Left lung (tissue), 4 donors: ENCODE measurements at regions not wholly inside any gene's neighbourhood (a gene's known extent, or its start where the extent isn't known, plus 50 kb on each side); places are given as distances from the start of the nearest gene placed in this dataset.

ENCODE experiments used
- ATAC-seq: fragments of 200-7000 bp; cut with Tn5 transposase; one replicate; pipeline ENCODE4 v1.9.1; 2020; ENCODE audit warnings: moderate library complexity
- DNase-seq, 4 donors: peaks; one replicate each; pipeline ENCODE4 v3.0.0-alpha.2; 2013 to 2020
- H3K27ac ChIP-seq, 2 donors: fragments of 200-600 bp; sonication (generic) in 1 of 2; one replicate each; pipeline versions ENCODE4 v1.5.0 to v1.8.0; 2020 to 2021
- H3K27me3 ChIP-seq, 2 donors: fragments of 200-600 bp; sonication (generic) in 1 of 2; one replicate each; pipeline versions ENCODE4 v1.5.0 to v1.8.0; 2020 to 2021
- H3K36me3 ChIP-seq, 2 donors: fragments of 200-600 bp; sonication (generic) in 1 of 2; one replicate each; pipeline versions ENCODE4 v1.5.0 to v1.8.0; 2020 to 2021
- H3K4me1 ChIP-seq, 2 donors: fragments of 200-600 bp; one replicate each; pipeline ENCODE4 v1.8.0; 2021
- H3K4me3 ChIP-seq, 2 donors: fragments of 200-600 bp; sonication (generic) in 1 of 2; one replicate each; pipeline versions ENCODE4 v1.5.0 to v1.8.0; 2020 to 2021; ENCODE audit warnings: mild to moderate bottlenecking in 1 of 2
- H3K9me3 ChIP-seq, 2 donors: fragments of 200-600 bp; sonication (generic) in 1 of 2; one replicate each; pipeline versions ENCODE4 v1.5.0 to v1.8.0; 2020 to 2021
- intact Hi-C, 2 donors: fragments of 100-400 bp; cut with DNase I; formaldehyde crosslinking; loops; one replicate each; pipeline versions ENCODE4 v1.11.2 to v1.14.2; 2022
- TF ChIP-seq, protein P1 (sequence below), 2 donors: fragments of 200-600 bp; sonication (generic) in 1 of 2; IDR thresholded peaks; one replicate each; pipeline versions ENCODE4 v1.5.0 to v1.8.0; 2021; ENCODE audit warnings: antibody characterized with exemption in 2 of 2
- donor health status: DM: no; HTN: yes; CAD: no.
- donor health status: DM: no; HTN: no; CAD: no.

DNA sequence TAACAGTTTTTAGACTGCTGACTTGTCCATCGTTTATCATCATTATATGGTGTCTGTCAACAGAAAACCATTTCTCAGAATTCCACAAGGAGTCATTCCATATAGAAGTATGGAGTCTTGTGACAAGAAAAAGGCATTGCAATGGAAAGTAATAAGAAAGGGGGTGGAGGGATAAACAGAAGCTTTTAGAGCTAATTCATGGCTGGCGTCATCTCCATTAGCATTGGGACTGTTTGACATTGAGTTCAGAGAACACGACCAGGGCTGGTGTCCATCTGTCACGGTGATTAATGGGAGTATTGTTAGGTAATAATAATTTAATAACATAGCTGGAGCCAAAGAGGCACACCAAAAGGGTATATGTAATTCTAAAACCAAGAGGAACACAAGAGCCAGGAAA lies 101.9 kb upstream of the SFRP2 start:
- TF ChIP-seq, protein P1, sequence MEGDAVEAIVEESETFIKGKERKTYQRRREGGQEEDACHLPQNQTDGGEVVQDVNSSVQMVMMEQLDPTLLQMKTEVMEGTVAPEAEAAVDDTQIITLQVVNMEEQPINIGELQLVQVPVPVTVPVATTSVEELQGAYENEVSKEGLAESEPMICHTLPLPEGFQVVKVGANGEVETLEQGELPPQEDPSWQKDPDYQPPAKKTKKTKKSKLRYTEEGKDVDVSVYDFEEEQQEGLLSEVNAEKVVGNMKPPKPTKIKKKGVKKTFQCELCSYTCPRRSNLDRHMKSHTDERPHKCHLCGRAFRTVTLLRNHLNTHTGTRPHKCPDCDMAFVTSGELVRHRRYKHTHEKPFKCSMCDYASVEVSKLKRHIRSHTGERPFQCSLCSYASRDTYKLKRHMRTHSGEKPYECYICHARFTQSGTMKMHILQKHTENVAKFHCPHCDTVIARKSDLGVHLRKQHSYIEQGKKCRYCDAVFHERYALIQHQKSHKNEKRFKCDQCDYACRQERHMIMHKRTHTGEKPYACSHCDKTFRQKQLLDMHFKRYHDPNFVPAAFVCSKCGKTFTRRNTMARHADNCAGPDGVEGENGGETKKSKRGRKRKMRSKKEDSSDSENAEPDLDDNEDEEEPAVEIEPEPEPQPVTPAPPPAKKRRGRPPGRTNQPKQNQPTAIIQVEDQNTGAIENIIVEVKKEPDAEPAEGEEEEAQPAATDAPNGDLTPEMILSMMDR (IDR thresholded peaks at IDR 0.05): no peak
- Histone ChIP-seq H3K27me3 (no peaks in the 10 kb centered on the region), H3K27ac (no peak overlapping the region), H3K4me3 (no peak overlapping the region), H3K36me3 (no peaks in the 10 kb centered on the region), H3K9me3 (no peaks in the 10 kb centered on the region), H3K4me1 (no peaks in the 10 kb centered on the region)
- DNase-seq (no peak), ATAC-seq (no peak)
- intact Hi-C loops: no loop called here

DNA sequence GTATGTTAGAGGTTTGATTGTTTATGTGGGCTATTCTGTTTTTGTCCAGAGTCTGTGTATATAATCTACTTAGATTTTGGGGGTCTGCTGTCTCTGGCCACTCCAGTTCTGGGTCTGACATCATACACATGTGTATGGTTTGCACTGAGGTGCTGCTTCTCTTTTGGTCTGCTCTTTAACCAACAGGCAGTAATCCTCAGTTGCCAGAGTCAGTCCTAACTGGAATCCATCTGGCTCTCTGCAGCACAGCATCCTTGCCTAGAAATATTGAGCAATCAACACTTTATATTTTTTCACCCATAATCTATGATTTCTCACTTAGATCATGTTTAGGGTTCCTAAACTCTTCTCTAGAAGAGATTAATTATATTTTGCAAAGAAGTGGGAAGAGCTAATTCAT lies 98.3 kb upstream of the SFRP2 start:
- TF ChIP-seq, protein P1 (IDR thresholded peaks at IDR 0.05): no peak
- no peaks in the 10 kb centered on the region for H3K36me3 ChIP-seq
- H3K9me3 ChIP-seq: no peaks in the 10 kb centered on the region
- ATAC-seq (peak; percentile 30), DNase-seq (no peak)
- intact Hi-C loops: no loop called here
- H3K27ac ChIP-seq: no peak overlapping the region
- H3K4me1 ChIP-seq: no peaks in the 10 kb centered on the region
- H3K27me3 ChIP-seq: no peaks in the 10 kb centered on the region
- no peak overlapping the region for H3K4me3 ChIP-seq

DNA sequence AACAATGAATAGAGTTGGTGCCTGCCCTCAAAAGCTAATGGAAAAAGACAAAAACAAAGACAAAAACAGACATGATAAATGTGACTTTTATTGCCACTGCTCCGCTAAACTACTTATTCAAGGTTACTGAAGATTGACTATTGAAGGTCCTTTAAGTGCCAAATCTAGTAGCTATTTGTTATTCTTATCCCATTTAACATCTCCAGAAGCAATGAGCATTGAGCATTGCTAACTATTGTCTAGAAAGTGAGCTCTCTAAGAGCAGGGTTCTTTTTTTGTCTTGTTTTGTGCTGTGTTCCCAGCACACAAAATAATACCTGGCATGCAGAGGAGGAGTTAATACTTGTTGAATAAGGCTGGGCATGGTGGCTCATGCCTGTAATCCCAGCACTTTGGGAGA lies 95.4 kb upstream of the SFRP2 start:
- TF ChIP-seq, protein P1 (IDR thresholded peaks at IDR 0.05): no peak
- Histone ChIP-seq H3K4me3 (no peak overlapping the region), H3K4me1 (no peaks in the 10 kb centered on the region), H3K27ac (no peak overlapping the region), H3K9me3 (peaks cover 0 to 25% of the 10 kb centered on the region in 2 donors), H3K36me3 (no peaks in the 10 kb centered on the region), H3K27me3 (no peaks in the 10 kb centered on the region)
- no peak for DNase-seq
- no peak for ATAC-seq
- intact Hi-C loops: no loop called here

DNA sequence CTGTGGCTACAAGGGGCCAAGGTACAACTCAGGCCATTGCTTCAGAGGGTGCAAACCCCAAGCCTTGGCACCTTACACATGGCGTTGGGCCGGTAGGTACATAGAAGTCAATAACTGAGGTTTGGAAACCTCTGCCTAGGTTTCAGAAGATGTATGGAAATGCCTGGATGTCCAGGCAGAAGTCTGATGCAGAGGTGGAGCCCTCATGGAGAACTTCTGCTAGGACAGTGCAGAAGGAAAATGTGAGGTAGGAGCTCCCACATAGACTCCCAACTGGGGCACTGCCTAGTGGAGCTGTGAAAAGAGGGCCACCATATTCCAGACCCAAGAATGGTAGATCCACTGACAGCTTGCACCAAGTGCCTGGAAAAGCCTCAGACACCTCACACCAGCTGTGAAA lies 92.1 kb upstream of the SFRP2 start:
- peaks cover 0 to 25% of the 10 kb centered on the region in 2 donors for H3K9me3 ChIP-seq
- DNase-seq (no peak), ATAC-seq (no peak)
- H3K4me1 ChIP-seq: no peaks in the 10 kb centered on the region
- H3K27me3 ChIP-seq: no peaks in the 10 kb centered on the region
- TF ChIP-seq, protein P1 (IDR thresholded peaks at IDR 0.05): no peak
- H3K36me3 ChIP-seq: no peaks in the 10 kb centered on the region
- no peak overlapping the region for H3K4me3 ChIP-seq
- no peak overlapping the region for H3K27ac ChIP-seq
- intact Hi-C loops: no loop called here

DNA sequence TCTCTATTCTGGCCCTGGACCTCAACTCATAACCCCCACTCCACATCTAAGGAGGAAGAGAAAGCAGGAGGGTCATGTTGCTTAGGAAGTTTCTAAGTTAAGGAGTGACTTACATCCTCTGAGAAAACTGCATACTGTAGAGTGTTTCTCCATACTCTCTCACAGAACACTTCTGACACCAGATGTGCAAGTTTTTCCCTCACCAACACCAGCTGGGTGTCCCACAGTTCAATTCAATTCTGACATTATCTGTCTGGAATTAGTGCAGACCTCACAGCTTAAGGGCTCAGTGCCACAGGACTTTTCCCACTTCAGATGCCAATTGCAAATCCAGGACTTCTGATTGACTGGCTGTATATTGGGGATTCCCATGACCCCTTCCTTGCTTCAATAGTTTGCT lies 89.0 kb upstream of the SFRP2 start:
- no peak overlapping the region for H3K27ac ChIP-seq
- no peaks in the 10 kb centered on the region for H3K36me3 ChIP-seq
- no peak for ATAC-seq
- H3K4me1 ChIP-seq: no peaks in the 10 kb centered on the region
- DNase-seq: no peak
- peaks cover 0 to 25% of the 10 kb centered on the region in 2 donors for H3K9me3 ChIP-seq
- TF ChIP-seq, protein P1 (IDR thresholded peaks at IDR 0.05): no peak
- no peaks in the 10 kb centered on the region for H3K27me3 ChIP-seq
- intact Hi-C loops: no loop called here
- no peak overlapping the region for H3K4me3 ChIP-seq
